ENCODE measurements at regions not wholly inside any gene's neighbourhood (a gene's known extent, or its start where the extent isn't known, plus 50 kb on each side); places are given as distances from the start of the nearest gene placed in this dataset.

GRCh38 chr2:34734042-34734441 is 1134.9 kb upstream of the FAM98A start:
- no peak for TF ChIP-seq EZH2phosphoT487 (IDR thresholded peaks at IDR 0.05; ENCODE audit: borderline replicate concordance)
- TF ChIP-seq, protein P1, sequence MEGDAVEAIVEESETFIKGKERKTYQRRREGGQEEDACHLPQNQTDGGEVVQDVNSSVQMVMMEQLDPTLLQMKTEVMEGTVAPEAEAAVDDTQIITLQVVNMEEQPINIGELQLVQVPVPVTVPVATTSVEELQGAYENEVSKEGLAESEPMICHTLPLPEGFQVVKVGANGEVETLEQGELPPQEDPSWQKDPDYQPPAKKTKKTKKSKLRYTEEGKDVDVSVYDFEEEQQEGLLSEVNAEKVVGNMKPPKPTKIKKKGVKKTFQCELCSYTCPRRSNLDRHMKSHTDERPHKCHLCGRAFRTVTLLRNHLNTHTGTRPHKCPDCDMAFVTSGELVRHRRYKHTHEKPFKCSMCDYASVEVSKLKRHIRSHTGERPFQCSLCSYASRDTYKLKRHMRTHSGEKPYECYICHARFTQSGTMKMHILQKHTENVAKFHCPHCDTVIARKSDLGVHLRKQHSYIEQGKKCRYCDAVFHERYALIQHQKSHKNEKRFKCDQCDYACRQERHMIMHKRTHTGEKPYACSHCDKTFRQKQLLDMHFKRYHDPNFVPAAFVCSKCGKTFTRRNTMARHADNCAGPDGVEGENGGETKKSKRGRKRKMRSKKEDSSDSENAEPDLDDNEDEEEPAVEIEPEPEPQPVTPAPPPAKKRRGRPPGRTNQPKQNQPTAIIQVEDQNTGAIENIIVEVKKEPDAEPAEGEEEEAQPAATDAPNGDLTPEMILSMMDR (conservative IDR thresholded peaks at IDR 0.05; ENCODE audit: low read length) = no peak
- no peak overlapping the region for H3K4me3 ChIP-seq (ENCODE audit: low read length, poor library complexity, severe bottlenecking)

DNA sequence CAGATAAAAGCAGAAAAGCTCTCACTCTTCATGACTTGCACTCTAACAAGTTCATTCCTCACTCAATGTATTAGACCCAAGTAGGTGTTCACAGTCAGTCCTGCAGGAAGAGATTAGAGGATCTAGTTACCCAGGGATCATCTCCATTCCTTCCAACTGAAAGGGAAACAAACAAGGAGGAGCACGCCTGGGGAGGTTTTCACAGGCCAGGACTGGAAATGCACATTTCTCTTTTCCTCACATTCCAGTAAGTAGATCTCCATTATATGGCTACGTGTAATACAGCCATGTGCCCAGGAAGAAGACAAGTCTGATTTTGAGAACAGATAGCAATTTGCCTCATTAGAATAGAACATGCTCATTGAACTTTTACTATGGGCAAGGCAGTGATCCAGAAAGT is 1132.2 kb upstream of the FAM98A start:
- H3K9ac ChIP-seq (ENCODE audit: low read depth, low read length, poor library complexity, severe bottlenecking) = no peak overlapping the region
- no peaks in the 10 kb centered on the region for H3K79me2 ChIP-seq (ENCODE audit: insufficient read depth, low read length)
- no peak overlapping the region for H3K4me3 ChIP-seq (ENCODE audit: low read length, poor library complexity, severe bottlenecking)
- H3K9me2 ChIP-seq (replicated peaks; ENCODE audit: low read depth, low read length) = no peaks in the 10 kb centered on the region
- no peaks in the 10 kb centered on the region for H4K20me1 ChIP-seq (ENCODE audit: insufficient read depth, low read length, poor library complexity, severe bottlenecking)
- H3K4me2 ChIP-seq (ENCODE audit: low read depth, low read length, poor library complexity, severe bottlenecking) = no peak overlapping the region
- no peaks in the 10 kb centered on the region for H3K9me3 ChIP-seq (ENCODE audit: insufficient read depth, low read depth, low read length)
- no peaks in the 10 kb centered on the region for H3K36me3 ChIP-seq (ENCODE audit: insufficient read depth, low read length)
- H2AFZ ChIP-seq (ENCODE audit: low read length) = no peak overlapping the region
- no peaks in the 10 kb centered on the region for H3K27me3 ChIP-seq (ENCODE audit: insufficient read depth, low read length, poor library complexity, severe bottlenecking)
- no peaks in the 10 kb centered on the region for H3F3A ChIP-seq (ENCODE audit: low read depth)
- H3K4me1 ChIP-seq (ENCODE audit: insufficient read depth, low read length, poor library complexity, severe bottlenecking) = no peaks in the 10 kb centered on the region
- TF ChIP-seq EZH2phosphoT487 (IDR thresholded peaks at IDR 0.05; ENCODE audit: borderline replicate concordance) = no peak
- TF ChIP-seq, protein P1 (conservative IDR thresholded peaks at IDR 0.05; ENCODE audit: low read length) = no peak

More at GRCh38 chr2:34734042-34734441, 1134.9 kb upstream of the FAM98A start:
- Histone ChIP-seq H4K20me1 (ENCODE audit: insufficient read depth, low read length, poor library complexity, severe bottlenecking) (no peaks in the 10 kb centered on the region), H3K9ac (ENCODE audit: low read depth, low read length, poor library complexity, severe bottlenecking) (no peak overlapping the region), H3K4me1 (ENCODE audit: insufficient read depth, low read length, poor library complexity, severe bottlenecking) (no peaks in the 10 kb centered on the region), H3K9me3 (ENCODE audit: insufficient read depth, low read depth, low read length) (no peaks in the 10 kb centered on the region), H2AFZ (ENCODE audit: low read length) (no peak overlapping the region), H3K79me2 (ENCODE audit: insufficient read depth, low read length) (no peaks in the 10 kb centered on the region), H3K9me2 (replicated peaks; ENCODE audit: low read depth, low read length) (no peaks in the 10 kb centered on the region), H3K27me3 (ENCODE audit: insufficient read depth, low read length, poor library complexity, severe bottlenecking) (no peaks in the 10 kb centered on the region), H3F3A (ENCODE audit: low read depth) (no peaks in the 10 kb centered on the region), H3K36me3 (ENCODE audit: insufficient read depth, low read length) (no peaks in the 10 kb centered on the region), H3K4me2 (ENCODE audit: low read depth, low read length, poor library complexity, severe bottlenecking) (no peak overlapping the region)

- H3K4me1 ChIP-seq (ENCODE audit: insufficient read depth, low read length, poor library complexity, severe bottlenecking) = no peaks in the 10 kb centered on the region
- H3K79me2 ChIP-seq (ENCODE audit: insufficient read depth, low read length) = no peaks in the 10 kb centered on the region
- no peak overlapping the region for H3K4me2 ChIP-seq (ENCODE audit: low read depth, low read length, poor library complexity, severe bottlenecking)
- no peak overlapping the region for H3K9ac ChIP-seq (ENCODE audit: low read depth, low read length, poor library complexity, severe bottlenecking)
- no peak overlapping the region for H3K4me3 ChIP-seq (ENCODE audit: low read length, poor library complexity, severe bottlenecking)
- no peaks in the 10 kb centered on the region for H3K36me3 ChIP-seq (ENCODE audit: insufficient read depth, low read length)
- H3K9me2 ChIP-seq (replicated peaks; ENCODE audit: low read depth, low read length) = no peaks in the 10 kb centered on the region
- TF ChIP-seq, protein P1 (conservative IDR thresholded peaks at IDR 0.05; ENCODE audit: low read length) = no peak
- TF ChIP-seq EZH2phosphoT487 (IDR thresholded peaks at IDR 0.05; ENCODE audit: borderline replicate concordance) = no peak
- H3F3A ChIP-seq (ENCODE audit: low read depth) = no peaks in the 10 kb centered on the region
- H3K27me3 ChIP-seq (ENCODE audit: insufficient read depth, low read length, poor library complexity, severe bottlenecking) = no peaks in the 10 kb centered on the region
- no peaks in the 10 kb centered on the region for H3K9me3 ChIP-seq (ENCODE audit: insufficient read depth, low read depth, low read length)
- no peaks in the 10 kb centered on the region for H4K20me1 ChIP-seq (ENCODE audit: insufficient read depth, low read length, poor library complexity, severe bottlenecking)
- no peak overlapping the region for H2AFZ ChIP-seq (ENCODE audit: low read length)
Observed at GRCh38 chr2:34729845-34730244, 1130.7 kb upstream of the FAM98A start.
